ENCODE measurements at regions not wholly inside any gene's neighbourhood (a gene's known extent, or its start where the extent isn't known, plus 50 kb on each side); places are given as distances from the start of the nearest gene placed in this dataset.
A peak's percentile ranks its signal among the peaks of the same experiment; 100 is the strongest.

- no peaks in the 10 kb centered on the region for H3K36me3 Mint-ChIP-seq
- peaks cover 0 to 3% (median 0%) of the 10 kb centered on the region in 11 donors for H3K9me3 Mint-ChIP-seq
- intact Hi-C loops (cut with micrococcal nuclease), result no loop called here
- CTCF ChIA-PET, result no interaction called here
- Histone ChIP-seq H3K9me3 (ENCODE audit: control insufficient read depth in 2 of 3, low read length in 3 of 3) (no peaks in the 10 kb centered on the region), H3K27ac (ENCODE audit: low read depth, low read length) (no peak overlapping the region), H3K27me3 (ENCODE audit: control insufficient read depth in 2 of 2, insufficient read depth in 2 of 2, low read length in 2 of 2) (no peaks in the 10 kb centered on the region), H3K36me3 (ENCODE audit: control insufficient read depth in 2 of 3, insufficient read depth in 3 of 3, low read length in 3 of 3) (no peaks in the 10 kb centered on the region), H3K4me1 (ENCODE audit: control insufficient read depth in 2 of 2, insufficient read depth in 2 of 2, low read length in 2 of 2) (no peaks in the 10 kb centered on the region), H3K4me3 (ENCODE audit: low read length) (no peak overlapping the region)
- H3K4me1 Mint-ChIP-seq, result peaks cover 0 to 3% (median 0%) of the 10 kb centered on the region in 7 donors
- H3K4me3 Mint-ChIP-seq, result no peak overlapping the region
- H3K27me3 Mint-ChIP-seq, result peaks cover 0 to 9% (median 0%) of the 10 kb centered on the region in 5 donors
- DNase-seq (no peak), ATAC-seq (no peak)
- POLR2A ChIA-PET, result no interaction called here
- no peak overlapping the region for H3K27ac Mint-ChIP-seq
Measured at GRCh38 chr6:87772597-87773530, 70.8 kb upstream of the AKIRIN2 start.

DNA sequence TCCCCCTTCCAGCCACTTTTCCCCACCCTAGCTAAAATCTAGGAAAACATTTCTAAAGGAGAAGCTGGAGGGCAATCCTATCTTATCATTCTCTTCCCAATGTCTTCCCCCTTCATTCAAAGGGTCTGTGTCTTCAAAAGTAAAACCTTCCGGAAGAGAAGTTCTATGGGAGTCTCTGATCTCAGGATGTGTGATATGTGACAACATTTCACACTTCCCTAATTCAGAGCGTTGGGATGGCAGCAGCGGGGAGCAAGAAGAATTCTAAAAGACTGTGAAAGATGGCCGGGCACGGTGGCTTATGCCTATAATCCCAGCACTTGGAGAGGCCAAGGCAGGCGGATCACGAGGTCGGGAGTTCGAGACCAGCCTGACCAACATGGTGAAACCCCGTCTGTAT, 65.4 kb upstream of the AKIRIN2 start:
- peaks cover 0 to 1% (median 0%) of the 10 kb centered on the region in 5 donors for H3K36me3 Mint-ChIP-seq
- intact Hi-C loops (cut with micrococcal nuclease), result no loop called here
- H3K36me3 ChIP-seq (ENCODE audit: control insufficient read depth in 2 of 3, insufficient read depth in 3 of 3, low read length in 3 of 3), result no peaks in the 10 kb centered on the region
- peaks cover 0 to 5% (median 0%) of the 10 kb centered on the region in 5 donors for H3K27me3 Mint-ChIP-seq
- H3K4me3 Mint-ChIP-seq, result no peak overlapping the region
- no peak overlapping the region for H3K4me3 ChIP-seq (ENCODE audit: low read length)
- H3K27ac ChIP-seq (ENCODE audit: low read depth, low read length), result no peak overlapping the region
- H3K27ac Mint-ChIP-seq, result no peak overlapping the region
- no peaks in the 10 kb centered on the region for H3K27me3 ChIP-seq (ENCODE audit: control insufficient read depth in 2 of 2, insufficient read depth in 2 of 2, low read length in 2 of 2)
- ATAC-seq (no peak), DNase-seq (no peak)
- H3K4me1 ChIP-seq (ENCODE audit: control insufficient read depth in 2 of 2, insufficient read depth in 2 of 2, low read length in 2 of 2), result no peaks in the 10 kb centered on the region
- no peaks in the 10 kb centered on the region for H3K4me1 Mint-ChIP-seq
- POLR2A ChIA-PET, result no interaction called here
- H3K9me3 ChIP-seq (ENCODE audit: control insufficient read depth in 2 of 3, low read length in 3 of 3), result no peaks in the 10 kb centered on the region
- CTCF ChIA-PET, result no interaction called here
- H3K9me3 Mint-ChIP-seq, result peaks cover 0 to 4% (median 0%) of the 10 kb centered on the region in 11 donors

DNA sequence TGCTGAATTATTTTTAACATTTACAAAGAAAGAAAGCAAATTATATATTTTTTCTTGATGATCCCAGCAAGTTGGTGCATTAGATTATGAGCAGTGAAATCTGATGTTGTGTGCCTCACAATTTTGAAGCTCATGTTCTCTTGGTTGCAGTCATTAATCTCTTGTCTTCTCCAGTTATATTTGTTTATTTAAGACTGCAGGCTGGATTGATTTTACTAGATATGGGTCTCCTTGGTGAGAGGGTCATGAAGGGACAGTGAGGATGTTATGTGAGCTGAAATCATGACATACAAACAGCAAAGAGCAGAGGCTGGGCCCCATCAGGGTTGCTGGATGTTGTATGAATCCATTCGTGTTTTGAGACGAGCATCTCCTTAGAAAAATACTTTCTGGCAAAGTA, 64.2 kb upstream of the AKIRIN2 start:
- ChIA-PET CTCF (interaction anchor here (0.5 kb wide), 1 partner anchor 1159 kb away, joined by 3 read pairs; no protein-coding TSS in a partner anchor), POLR2A (interaction anchor here (0.6 kb wide), 1 partner anchor 20 kb away, joined by 4 read pairs; no protein-coding TSS in a partner anchor)
- H3K9me3 Mint-ChIP-seq, result peaks cover 0 to 4% (median 0%) of the 10 kb centered on the region in 11 donors
- H3K27ac Mint-ChIP-seq, result no peak overlapping the region
- intact Hi-C loops (cut with micrococcal nuclease), result no loop called here
- H3K4me1 ChIP-seq (ENCODE audit: control insufficient read depth in 2 of 2, insufficient read depth in 2 of 2, low read length in 2 of 2), result no peaks in the 10 kb centered on the region
- H3K27me3 ChIP-seq (ENCODE audit: control insufficient read depth in 2 of 2, insufficient read depth in 2 of 2, low read length in 2 of 2), result no peaks in the 10 kb centered on the region
- H3K36me3 Mint-ChIP-seq, result peaks cover 0 to 1% (median 0%) of the 10 kb centered on the region in 5 donors
- H3K27ac ChIP-seq (ENCODE audit: low read depth, low read length), result no peak overlapping the region
- H3K4me1 Mint-ChIP-seq, result no peaks in the 10 kb centered on the region
- H3K4me3 ChIP-seq (ENCODE audit: low read length), result no peak overlapping the region
- ATAC-seq, result no peak
- no peaks in the 10 kb centered on the region for H3K36me3 ChIP-seq (ENCODE audit: control insufficient read depth in 2 of 3, insufficient read depth in 3 of 3, low read length in 3 of 3)
- H3K9me3 ChIP-seq (ENCODE audit: control insufficient read depth in 2 of 3, low read length in 3 of 3), result no peaks in the 10 kb centered on the region
- H3K27me3 Mint-ChIP-seq, result peaks cover 0 to 5% (median 0%) of the 10 kb centered on the region in 5 donors
- H3K4me3 Mint-ChIP-seq, result no peak overlapping the region
- DNase-seq, result no peak

DNA sequence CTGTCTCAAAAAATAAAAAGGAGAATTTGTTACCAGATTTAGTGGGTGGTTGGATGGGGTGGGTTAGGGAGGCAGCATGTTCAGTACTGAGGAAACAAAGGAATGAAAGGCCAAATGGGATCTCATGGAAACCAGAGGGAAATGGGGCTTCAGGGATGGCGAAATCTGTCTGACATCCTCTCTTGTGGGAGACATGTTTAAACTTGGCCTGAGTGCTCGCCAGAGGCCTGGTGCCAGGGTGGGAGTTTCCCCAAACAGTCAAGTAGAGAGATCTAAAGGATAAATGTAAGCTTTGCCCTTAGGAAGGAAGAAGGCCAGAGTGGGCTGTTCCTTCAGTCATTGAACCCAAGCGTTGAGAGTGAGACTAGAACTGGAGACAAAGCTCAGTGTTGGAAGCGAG, 61.9 kb upstream of the AKIRIN2 start:
- Mint-ChIP-seq H3K27me3 (peaks cover 0 to 3% (median 0%) of the 10 kb centered on the region in 5 donors), H3K9me3 (peaks cover 0 to 4% (median 0%) of the 10 kb centered on the region in 11 donors), H3K27ac (no peak overlapping the region), H3K36me3 (peaks cover 0 to 1% (median 0%) of the 10 kb centered on the region in 5 donors), H3K4me3 (no peak overlapping the region), H3K4me1 (no peaks in the 10 kb centered on the region)
- DNase-seq (no peak), ATAC-seq (no peak)
- ChIA-PET CTCF (no interaction called here), POLR2A (no interaction called here)
- intact Hi-C loops (cut with micrococcal nuclease), result no loop called here
- Histone ChIP-seq H3K27ac (ENCODE audit: low read depth, low read length) (no peak overlapping the region), H3K9me3 (ENCODE audit: control insufficient read depth in 2 of 3, low read length in 3 of 3) (no peaks in the 10 kb centered on the region), H3K36me3 (ENCODE audit: control insufficient read depth in 2 of 3, insufficient read depth in 3 of 3, low read length in 3 of 3) (no peaks in the 10 kb centered on the region), H3K4me3 (ENCODE audit: low read length) (no peak overlapping the region), H3K4me1 (ENCODE audit: control insufficient read depth in 2 of 2, insufficient read depth in 2 of 2, low read length in 2 of 2) (no peaks in the 10 kb centered on the region), H3K27me3 (ENCODE audit: control insufficient read depth in 2 of 2, insufficient read depth in 2 of 2, low read length in 2 of 2) (no peaks in the 10 kb centered on the region)

GRCh38 chr6:87763276-87763675, 61.2 kb upstream of the AKIRIN2 start:
- H3K36me3 ChIP-seq (ENCODE audit: control insufficient read depth in 2 of 3, insufficient read depth in 3 of 3, low read length in 3 of 3), result no peaks in the 10 kb centered on the region
- ChIA-PET CTCF (no interaction called here), POLR2A (no interaction called here)
- H3K27ac ChIP-seq (ENCODE audit: low read depth, low read length), result no peak overlapping the region
- intact Hi-C loops (cut with micrococcal nuclease), result no loop called here
- ATAC-seq, result no peak
- no peaks in the 10 kb centered on the region for H3K27me3 ChIP-seq (ENCODE audit: control insufficient read depth in 2 of 2, insufficient read depth in 2 of 2, low read length in 2 of 2)
- H3K27ac Mint-ChIP-seq, result peak overlapping the region in 1 of 9 donors; percentile 38
- H3K9me3 Mint-ChIP-seq, result peaks cover 0 to 4% (median 0%) of the 10 kb centered on the region in 11 donors
- DNase-seq, result no peak
- peaks cover 0 to 3% (median 0%) of the 10 kb centered on the region in 5 donors for H3K27me3 Mint-ChIP-seq
- H3K36me3 Mint-ChIP-seq, result peaks cover 0 to 1% (median 0%) of the 10 kb centered on the region in 5 donors
- H3K9me3 ChIP-seq (ENCODE audit: control insufficient read depth in 2 of 3, low read length in 3 of 3), result no peaks in the 10 kb centered on the region
- H3K4me1 ChIP-seq (ENCODE audit: control insufficient read depth in 2 of 2, insufficient read depth in 2 of 2, low read length in 2 of 2), result no peaks in the 10 kb centered on the region
- no peaks in the 10 kb centered on the region for H3K4me1 Mint-ChIP-seq
- no peak overlapping the region for H3K4me3 ChIP-seq (ENCODE audit: low read length)
- no peak overlapping the region for H3K4me3 Mint-ChIP-seq

DNA sequence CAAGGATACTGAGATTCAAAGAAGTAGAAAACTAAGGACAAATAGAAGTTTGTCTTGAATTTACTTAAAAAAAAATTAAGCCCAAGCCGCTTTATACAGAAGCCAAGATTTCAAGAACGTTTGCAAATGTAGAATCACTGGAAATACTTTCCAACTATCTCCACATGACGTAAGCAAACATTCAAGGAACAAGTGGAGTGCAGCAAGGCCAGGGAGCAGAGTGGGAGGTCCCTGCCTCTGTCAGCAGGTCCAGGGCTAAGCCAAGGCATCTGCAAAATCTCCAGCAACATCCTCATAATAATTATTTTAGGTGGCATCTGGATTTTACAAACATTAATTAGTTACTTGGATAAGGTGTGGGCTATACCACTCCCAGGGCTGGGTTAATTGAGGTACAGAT, 60.1 kb upstream of the AKIRIN2 start:
- no peak for DNase-seq
- Mint-ChIP-seq H3K27me3 (peaks cover 0 to 3% (median under 1%) of the 10 kb centered on the region in 5 donors), H3K4me3 (no peak overlapping the region), H3K9me3 (peaks cover 0 to 4% (median 0%) of the 10 kb centered on the region in 11 donors), H3K36me3 (peaks cover 0 to 1% (median 0%) of the 10 kb centered on the region in 5 donors), H3K4me1 (peaks cover 0 to 2% (median 0%) of the 10 kb centered on the region in 7 donors), H3K27ac (no peak overlapping the region)
- no peaks in the 10 kb centered on the region for H3K9me3 ChIP-seq (ENCODE audit: control insufficient read depth in 2 of 3, low read length in 3 of 3)
- H3K4me3 ChIP-seq (ENCODE audit: low read length), result no peak overlapping the region
- H3K27me3 ChIP-seq (ENCODE audit: control insufficient read depth in 2 of 2, insufficient read depth in 2 of 2, low read length in 2 of 2), result no peaks in the 10 kb centered on the region
- H3K4me1 ChIP-seq (ENCODE audit: control insufficient read depth in 2 of 2, insufficient read depth in 2 of 2, low read length in 2 of 2), result no peaks in the 10 kb centered on the region
- H3K27ac ChIP-seq (ENCODE audit: low read depth, low read length), result no peak overlapping the region
- H3K36me3 ChIP-seq (ENCODE audit: control insufficient read depth in 2 of 3, insufficient read depth in 3 of 3, low read length in 3 of 3), result no peaks in the 10 kb centered on the region
- no peak for ATAC-seq
- POLR2A ChIA-PET, result no interaction called here
- CTCF ChIA-PET, result no interaction called here
- intact Hi-C loops (cut with micrococcal nuclease), result no loop called here

DNA sequence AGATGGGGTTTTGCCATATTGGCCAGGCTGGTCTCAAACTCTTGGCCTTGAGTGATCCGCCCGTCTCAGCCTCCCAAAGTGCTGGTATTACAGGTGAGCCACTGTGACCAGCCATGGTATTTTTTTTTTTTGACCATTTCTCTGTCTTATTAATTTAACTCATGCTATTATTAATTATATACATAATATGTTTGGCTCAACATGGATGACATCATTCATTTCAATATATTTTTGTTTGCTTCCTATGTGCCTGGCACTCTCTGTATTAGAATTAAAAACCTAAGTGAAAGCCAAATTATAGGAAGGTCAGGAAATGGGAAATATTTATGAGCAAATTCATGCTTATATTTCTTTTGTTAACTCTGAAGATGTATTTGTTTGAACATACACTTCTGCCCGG, 55.8 kb upstream of the AKIRIN2 start:
- Mint-ChIP-seq H3K4me3 (no peak overlapping the region), H3K27ac (no peak overlapping the region), H3K27me3 (peaks cover 0 to 20% (median 4%) of the 10 kb centered on the region in 5 donors), H3K4me1 (peaks cover 0 to 10% (median 0%) of the 10 kb centered on the region in 7 donors), H3K36me3 (no peaks in the 10 kb centered on the region), H3K9me3 (peaks cover 0 to under 1% (median 0%) of the 10 kb centered on the region in 11 donors)
- ATAC-seq, result no peak
- Histone ChIP-seq H3K9me3 (ENCODE audit: control insufficient read depth in 2 of 3, low read length in 3 of 3) (no peaks in the 10 kb centered on the region), H3K36me3 (ENCODE audit: control insufficient read depth in 2 of 3, insufficient read depth in 3 of 3, low read length in 3 of 3) (no peaks in the 10 kb centered on the region), H3K27ac (ENCODE audit: low read depth, low read length) (no peak overlapping the region), H3K4me1 (ENCODE audit: control insufficient read depth in 2 of 2, insufficient read depth in 2 of 2, low read length in 2 of 2) (no peaks in the 10 kb centered on the region), H3K4me3 (ENCODE audit: low read length) (no peak overlapping the region), H3K27me3 (ENCODE audit: control insufficient read depth in 2 of 2, insufficient read depth in 2 of 2, low read length in 2 of 2) (no peaks in the 10 kb centered on the region)
- intact Hi-C loops (cut with micrococcal nuclease), result no loop called here
- ChIA-PET POLR2A (no interaction called here), CTCF (no interaction called here)
- DNase-seq, result no peak
